CD4-positive, alpha-beta T cell treated with Interferon alpha-2 for 1 hour (primary cell): ENCODE measurements at regions not wholly inside any gene's neighbourhood (a gene's known extent, or its start where the extent isn't known, plus 50 kb on each side); places are given as distances from the start of the nearest gene placed in this dataset.

ENCODE experiments used
- DNase-seq, 2 donors: peaks; one replicate each; pipeline ENCODE4 v3.0.0-alpha.2; 2020 to 2022

DNA sequence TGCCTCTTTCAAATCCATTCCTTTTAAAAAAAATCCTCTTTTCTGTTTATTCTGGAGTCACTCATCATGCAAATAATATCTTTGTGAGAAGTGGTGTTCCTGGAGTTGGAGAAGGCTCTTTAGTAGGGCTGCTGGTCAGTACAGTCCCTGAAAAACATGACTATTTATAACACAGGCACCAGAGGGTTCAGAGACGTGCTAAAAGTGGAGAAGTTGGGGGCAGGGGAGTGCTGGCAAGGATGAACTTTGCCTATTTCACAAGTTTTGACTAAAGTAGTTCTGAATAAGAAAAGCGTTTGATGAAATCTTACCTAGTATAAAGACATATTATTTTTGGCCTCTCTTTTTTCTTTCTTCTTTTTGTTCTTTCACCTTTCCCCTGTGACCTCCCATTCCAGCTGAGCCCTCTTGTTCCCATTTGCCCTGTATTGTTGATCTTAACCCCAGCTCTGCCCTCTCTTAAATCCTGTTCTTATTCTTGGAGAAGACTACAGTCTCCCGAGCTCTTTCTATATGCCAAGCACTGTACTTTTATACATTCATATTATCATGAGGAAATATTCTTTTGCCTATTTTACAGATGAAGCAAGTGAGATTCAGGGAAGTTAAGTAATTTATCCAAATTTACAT, 129.1 kb downstream of the TM9SF2 start:
- DNase-seq, result no peak

DNA sequence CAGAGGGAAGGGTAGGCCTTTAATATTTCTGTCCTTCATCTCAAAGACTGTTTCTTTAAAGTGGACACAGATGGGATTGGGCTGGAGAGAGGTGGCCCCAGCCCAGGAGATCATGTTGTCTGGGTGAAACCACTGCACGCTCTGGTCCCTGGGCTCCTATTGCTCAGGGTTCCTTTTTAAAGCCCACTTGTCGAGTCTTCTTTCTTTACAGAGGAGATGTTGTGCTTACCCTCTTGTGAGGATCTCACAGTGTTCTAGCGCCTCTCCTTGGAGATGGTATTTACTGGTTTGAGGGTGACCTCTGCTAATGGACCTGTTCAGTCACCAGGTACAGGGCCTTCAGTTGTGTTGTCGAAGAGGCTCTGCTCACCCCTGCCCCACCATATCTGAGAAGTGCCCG, 128.4 kb downstream of the TM9SF2 start:
- DNase-seq, result no peak

GRCh38 chr13:99628442-99628841, 127.2 kb downstream of the TM9SF2 start:
- no peak for DNase-seq

- no peak for DNase-seq
Observed at GRCh38 chr13:99626461-99627082, 125.3 kb downstream of the TM9SF2 start.

DNA sequence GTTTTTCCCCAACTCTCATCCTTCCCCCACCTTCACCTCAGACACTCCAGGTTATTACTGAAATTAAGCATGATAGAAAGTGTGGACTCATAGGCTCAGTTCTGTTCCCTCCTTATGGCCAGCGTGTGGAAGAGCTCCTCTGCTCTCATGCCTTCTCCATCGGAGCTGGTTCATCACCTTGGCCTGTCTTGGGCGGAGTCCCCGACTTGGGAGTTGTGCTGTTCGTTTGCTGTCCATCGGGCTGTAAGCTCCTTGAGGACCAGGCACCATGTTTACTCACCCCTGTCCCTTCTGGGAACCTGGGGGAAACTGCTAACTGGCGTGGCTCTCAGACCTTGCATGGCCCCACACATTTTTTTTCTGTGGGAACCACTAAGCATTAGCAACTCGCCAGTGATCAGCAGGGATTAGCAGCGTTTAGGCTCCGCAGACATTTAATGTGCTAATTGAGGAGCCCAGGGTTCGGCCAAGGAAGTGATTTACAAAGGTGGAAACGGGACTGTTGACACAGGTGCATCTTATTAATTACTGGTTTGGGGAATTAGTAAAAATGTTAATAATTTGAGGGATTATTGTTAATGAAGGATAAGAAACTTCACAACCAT, 123.8 kb downstream of the TM9SF2 start:
- DNase-seq, result no peak

- no peak for DNase-seq
Observed at GRCh38 chr13:99620806-99621205, 119.5 kb downstream of the TM9SF2 start.

DNA sequence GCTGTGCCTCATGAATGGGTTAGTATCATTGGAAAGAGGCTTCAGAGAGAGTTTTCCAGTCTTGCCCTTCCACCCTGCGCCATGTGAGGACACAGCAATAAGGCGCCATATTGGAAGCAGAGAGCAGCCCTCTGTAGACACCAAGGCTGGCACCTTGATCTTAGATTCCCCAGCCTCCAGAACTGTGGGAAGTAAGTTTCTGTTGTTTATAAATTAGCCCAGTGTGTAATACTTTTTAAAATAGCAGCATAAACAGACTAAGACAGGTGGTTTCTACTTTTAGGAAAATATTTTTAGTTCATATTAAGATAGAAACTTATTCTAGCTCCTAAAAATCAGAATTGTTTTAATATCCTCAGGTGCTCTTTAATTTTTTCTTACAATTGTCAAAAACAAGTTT, 117.9 kb downstream of the TM9SF2 start:
- no peak for DNase-seq

- no peak for DNase-seq
Observed at GRCh38 chr13:99617474-99618255, 116.4 kb downstream of the TM9SF2 start.

DNA sequence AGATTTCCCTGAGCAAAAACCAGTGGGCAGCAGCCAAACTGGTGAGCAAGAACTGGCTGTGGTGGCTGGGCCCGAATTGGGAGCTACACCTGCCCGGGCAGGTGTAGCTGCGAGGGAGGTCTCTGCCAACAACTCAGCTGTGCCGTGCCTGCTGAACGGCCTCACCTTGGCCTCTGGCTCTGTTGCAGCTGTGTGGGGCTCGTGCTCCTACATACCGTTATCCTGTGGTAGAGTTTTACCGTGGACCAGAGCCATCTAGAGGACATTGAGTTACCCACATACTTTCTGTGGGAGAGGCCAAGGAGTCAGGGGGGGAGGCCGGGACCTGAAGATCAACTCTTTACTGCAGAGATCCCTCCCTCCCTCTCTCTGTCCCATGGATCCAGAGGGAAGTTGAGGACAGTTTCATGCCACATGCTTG, 113.2 kb downstream of the TM9SF2 start:
- peak; percentile 29 to 52 for DNase-seq
